CD8-positive, alpha-beta memory T cell (primary cell): ENCODE measurements at regions not wholly inside any gene's neighbourhood (a gene's known extent, or its start where the extent isn't known, plus 50 kb on each side); places are given as distances from the start of the nearest gene placed in this dataset.
"Not testable (repeated sequence)": the region's sequence is repeated elsewhere in the genome, so short reads cannot be mapped to it uniquely, and the experiment has no call there.

ENCODE experiments used
- CTCF ChIA-PET: fragments of 350-600 bp; sonication (Branson Sonifier 250); formaldehyde crosslinking; loops from one replicate; lab custom pipeline; 2021; ENCODE audit warnings: antibody characterized with exemption; lab: Charles Lee
- POLR2A ChIA-PET: fragments of 350-600 bp; sonication (Branson Sonifier 250); formaldehyde crosslinking; loops from one replicate; lab custom pipeline; 2021; ENCODE audit warnings: antibody characterized with exemption; lab: Charles Lee
- DNase-seq, 5 donors: peaks; one replicate each; pipeline versions ENCODE4 v3.0.0 to v3.0.0-alpha.2; 2020 to 2022; ENCODE audit warnings: mixed read lengths in 1 of 5
- H3K27ac ChIP-seq: one replicate; pipeline ENCODE4 v1.7.0; 2013; ENCODE audit warnings: low read depth, mild to moderate bottlenecking, low read length, moderate library complexity
- H3K27me3 ChIP-seq: 2 replicates; pipeline ENCODE4 v1.7.0; 2013; ENCODE audit warnings: low read length, mild to moderate bottlenecking; ENCODE audit not compliant: insufficient read depth, poor library complexity, severe bottlenecking
- H3K36me3 ChIP-seq: 2 replicates; pipeline ENCODE4 v1.7.0; 2013; ENCODE audit warnings: mild to moderate bottlenecking, low read length, moderate library complexity; ENCODE audit not compliant: insufficient read depth
- H3K4me1 ChIP-seq: 2 replicates; pipeline ENCODE4 v1.7.0; 2013; ENCODE audit warnings: mild to moderate bottlenecking, low read length, moderate library complexity; ENCODE audit not compliant: insufficient read depth
- H3K4me3 ChIP-seq: 2 replicates; pipeline ENCODE4 v1.7.0; 2013; ENCODE audit warnings: mild to moderate bottlenecking, low read length
- H3K9me3 ChIP-seq: 2 replicates; pipeline ENCODE4 v1.7.0; 2013; ENCODE audit warnings: mild to moderate bottlenecking, low read length
- H3K27ac Mint-ChIP-seq, 8 donors: one replicate each; pipeline ENCODE4 v1.8.0; 2020 to 2021; ENCODE audit warnings: mixed read lengths in 8 of 8, mild to moderate bottlenecking in 6 of 8, inconsistent platforms in 3 of 8, moderate library complexity in 3 of 8
- H3K27me3 Mint-ChIP-seq, 2 donors: one replicate each; pipeline ENCODE4 v1.8.0; 2020 to 2021; ENCODE audit warnings: mixed read lengths in 2 of 2, mild to moderate bottlenecking in 1 of 2, moderate library complexity in 1 of 2
- H3K36me3 Mint-ChIP-seq, 3 donors: one replicate each; pipeline ENCODE4 v1.8.0; 2020 to 2021; ENCODE audit warnings: mixed read lengths in 3 of 3, inconsistent platforms in 1 of 3, mild to moderate bottlenecking in 1 of 3
- H3K4me1 Mint-ChIP-seq, 3 donors: one replicate each; pipeline ENCODE4 v1.8.0; 2020 to 2021; ENCODE audit warnings: mixed read lengths in 3 of 3, inconsistent platforms in 1 of 3, mild to moderate bottlenecking in 1 of 3
- H3K4me3 Mint-ChIP-seq, 7 donors: one replicate each; pipeline ENCODE4 v1.8.0; 2020 to 2021; ENCODE audit warnings: mixed read lengths in 7 of 7, mild to moderate bottlenecking in 6 of 7, moderate library complexity in 4 of 7, inconsistent platforms in 2 of 7
- H3K9me3 Mint-ChIP-seq, 5 donors: one replicate each; pipeline ENCODE4 v1.8.0; 2020 to 2022; ENCODE audit warnings: mixed read lengths in 5 of 5, mild to moderate bottlenecking in 3 of 5, moderate library complexity in 2 of 5, inconsistent platforms in 1 of 5

GRCh38 chr3:110436209-110436608 is 635.4 kb upstream of the NECTIN3 start:
- H3K4me3 ChIP-seq: no peak overlapping the region
- H3K27ac ChIP-seq: no peak overlapping the region
- H3K27me3 Mint-ChIP-seq: peaks cover 0 to 13% of the 10 kb centered on the region in 2 donors
- DNase-seq: no peak
- ChIA-PET POLR2A (no interaction called here), CTCF (no interaction called here)
- H3K4me1 Mint-ChIP-seq: no peaks in the 10 kb centered on the region
- H3K36me3 ChIP-seq: no peaks in the 10 kb centered on the region
- no peaks in the 10 kb centered on the region for H3K9me3 Mint-ChIP-seq
- no peaks in the 10 kb centered on the region for H3K36me3 Mint-ChIP-seq
- H3K4me1 ChIP-seq: no peaks in the 10 kb centered on the region
- H3K4me3 Mint-ChIP-seq: no peak overlapping the region
- H3K27me3 ChIP-seq: no peaks in the 10 kb centered on the region
- H3K9me3 ChIP-seq: no peaks in the 10 kb centered on the region
- H3K27ac Mint-ChIP-seq: no peak overlapping the region

DNA sequence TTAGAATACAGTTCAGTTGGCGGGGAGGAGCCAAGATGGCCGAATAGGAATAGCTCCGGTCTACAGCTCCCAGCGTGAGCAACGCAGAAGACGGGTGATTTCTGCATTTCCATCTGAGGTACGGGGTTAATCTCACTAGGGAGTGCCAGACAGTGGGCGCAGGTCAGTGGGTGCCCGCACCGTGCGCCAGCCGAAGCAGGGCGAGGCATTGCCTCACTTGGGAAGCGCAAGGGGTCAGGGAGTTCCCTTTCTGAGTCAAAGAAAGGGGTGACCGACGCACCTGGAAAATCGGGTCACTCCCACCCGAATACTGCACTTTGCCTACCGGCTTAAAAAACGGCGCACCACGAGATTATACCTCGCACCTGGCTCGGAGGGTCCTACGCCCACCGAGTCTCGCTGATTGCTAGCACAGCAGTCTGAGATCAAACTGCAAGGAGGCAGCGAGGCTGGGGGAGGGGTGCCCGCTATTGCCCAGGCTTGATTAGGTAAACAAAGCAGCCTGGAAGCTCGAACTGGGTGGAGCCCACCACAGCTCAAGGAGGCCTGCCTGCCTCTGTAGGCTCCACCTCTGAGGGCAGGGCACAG is 631.5 kb upstream of the NECTIN3 start:
- H3K27ac ChIP-seq, H3K4me3 Mint-ChIP-seq, CTCF ChIA-PET, H3K4me1 Mint-ChIP-seq, H3K9me3 ChIP-seq, H3K36me3 Mint-ChIP-seq, H3K36me3 ChIP-seq, POLR2A ChIA-PET, H3K27ac Mint-ChIP-seq, H3K9me3 Mint-ChIP-seq, H3K4me1 ChIP-seq, H3K4me3 ChIP-seq, DNase-seq, H3K27me3 ChIP-seq: not testable (repeated sequence)
- peaks cover 0 to 13% of the 10 kb centered on the region in 2 donors for H3K27me3 Mint-ChIP-seq

GRCh38 chr3:110454066-110454465 is 617.5 kb upstream of the NECTIN3 start:
- Histone ChIP-seq H3K36me3 (no peaks in the 10 kb centered on the region), H3K4me3 (no peak overlapping the region), H3K27ac (no peak overlapping the region), H3K9me3 (no peaks in the 10 kb centered on the region), H3K4me1 (no peaks in the 10 kb centered on the region), H3K27me3 (no peaks in the 10 kb centered on the region)
- ChIA-PET CTCF (no interaction called here), POLR2A (no interaction called here)
- peaks cover 0 to 4% (median 0%) of the 10 kb centered on the region in 3 donors for H3K36me3 Mint-ChIP-seq
- H3K4me1 Mint-ChIP-seq: no peaks in the 10 kb centered on the region
- H3K4me3 Mint-ChIP-seq: no peak overlapping the region
- no peak overlapping the region for H3K27ac Mint-ChIP-seq
- DNase-seq: no peak
- H3K27me3 Mint-ChIP-seq: no peaks in the 10 kb centered on the region
- H3K9me3 Mint-ChIP-seq: no peaks in the 10 kb centered on the region

DNA sequence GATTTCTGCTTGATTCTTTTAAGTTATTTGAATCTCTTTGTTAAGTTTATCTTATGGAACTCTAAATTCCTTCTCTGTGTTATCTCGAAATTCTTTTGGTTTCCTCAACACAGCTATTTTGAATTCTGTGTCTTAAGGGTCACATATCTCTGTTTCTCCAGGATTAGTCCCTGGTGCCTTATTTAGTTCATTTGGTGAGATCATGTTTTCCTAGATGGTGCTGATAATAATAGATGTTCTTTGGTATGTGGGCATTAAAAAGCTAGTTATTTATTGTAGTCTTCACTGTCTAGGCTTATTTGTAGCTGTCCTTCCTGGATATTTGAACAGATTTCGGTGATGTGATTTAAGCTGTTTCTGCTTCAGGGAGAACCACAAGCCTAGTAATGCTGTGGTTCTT is 615.6 kb upstream of the NECTIN3 start:
- H3K27ac Mint-ChIP-seq: no peak overlapping the region
- H3K4me1 ChIP-seq: no peaks in the 10 kb centered on the region
- H3K4me3 Mint-ChIP-seq: no peak overlapping the region
- H3K9me3 Mint-ChIP-seq: no peaks in the 10 kb centered on the region
- no peak overlapping the region for H3K4me3 ChIP-seq
- no peak for DNase-seq
- no peaks in the 10 kb centered on the region for H3K27me3 ChIP-seq
- no peak overlapping the region for H3K27ac ChIP-seq
- no peaks in the 10 kb centered on the region for H3K9me3 ChIP-seq
- H3K36me3 Mint-ChIP-seq: peaks cover 0 to 4% (median 0%) of the 10 kb centered on the region in 3 donors
- H3K36me3 ChIP-seq: no peaks in the 10 kb centered on the region
- H3K27me3 Mint-ChIP-seq: no peaks in the 10 kb centered on the region
- CTCF ChIA-PET: no interaction called here
- no peaks in the 10 kb centered on the region for H3K4me1 Mint-ChIP-seq
- POLR2A ChIA-PET: no interaction called here

- POLR2A ChIA-PET: no interaction called here
- Histone ChIP-seq H3K36me3 (no peaks in the 10 kb centered on the region), H3K4me1 (no peaks in the 10 kb centered on the region), H3K27me3 (no peaks in the 10 kb centered on the region), H3K9me3 (no peaks in the 10 kb centered on the region), H3K27ac (no peak overlapping the region), H3K4me3 (no peak overlapping the region)
- H3K4me1 Mint-ChIP-seq: no peaks in the 10 kb centered on the region
- CTCF ChIA-PET: no interaction called here
- DNase-seq: no peak
- H3K36me3 Mint-ChIP-seq: peaks cover 0 to 4% (median 0%) of the 10 kb centered on the region in 3 donors
- no peak overlapping the region for H3K27ac Mint-ChIP-seq
- H3K27me3 Mint-ChIP-seq: no peaks in the 10 kb centered on the region
- no peak overlapping the region for H3K4me3 Mint-ChIP-seq
- no peaks in the 10 kb centered on the region for H3K9me3 Mint-ChIP-seq
Measured at GRCh38 chr3:110456438-110457138, 615.0 kb upstream of the NECTIN3 start.

GRCh38 chr3:110457508-110457907 is 614.1 kb upstream of the NECTIN3 start:
- POLR2A ChIA-PET: no interaction called here

DNA sequence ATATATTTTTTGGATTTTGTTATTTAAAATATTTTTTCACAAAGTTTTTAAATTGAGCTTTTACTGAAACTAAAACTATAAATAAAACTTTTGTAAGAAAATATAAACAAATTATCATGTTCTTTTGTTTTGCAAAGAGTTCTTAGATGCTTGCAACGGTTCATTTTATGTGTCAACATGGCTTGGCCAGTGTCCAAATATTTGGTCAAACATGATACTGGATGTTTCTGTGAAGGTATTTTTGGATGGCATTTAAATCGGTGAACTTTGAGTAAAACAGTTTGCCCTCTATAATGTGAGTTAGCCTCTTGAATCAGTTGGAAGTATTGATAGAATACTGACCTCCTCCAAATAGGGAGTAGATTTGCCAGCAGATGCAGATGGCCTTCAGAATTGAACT is 612.6 kb upstream of the NECTIN3 start:
- no peaks in the 10 kb centered on the region for H3K4me1 ChIP-seq
- CTCF ChIA-PET: no interaction called here
- Mint-ChIP-seq H3K27ac (no peak overlapping the region), H3K27me3 (peaks cover 0 to 6% of the 10 kb centered on the region in 2 donors), H3K36me3 (peaks cover 0 to 4% (median 0%) of the 10 kb centered on the region in 3 donors), H3K4me1 (no peaks in the 10 kb centered on the region), H3K4me3 (no peak overlapping the region), H3K9me3 (no peaks in the 10 kb centered on the region)
- POLR2A ChIA-PET: no interaction called here
- H3K36me3 ChIP-seq: no peaks in the 10 kb centered on the region
- H3K27ac ChIP-seq: no peak overlapping the region
- no peaks in the 10 kb centered on the region for H3K27me3 ChIP-seq
- H3K4me3 ChIP-seq: no peak overlapping the region
- no peaks in the 10 kb centered on the region for H3K9me3 ChIP-seq
- DNase-seq: no peak

More at GRCh38 chr3:110457508-110457907, 614.1 kb upstream of the NECTIN3 start:
- H3K36me3 ChIP-seq: no peaks in the 10 kb centered on the region
- no peaks in the 10 kb centered on the region for H3K27me3 ChIP-seq
- H3K4me3 Mint-ChIP-seq: no peak overlapping the region
- H3K4me1 ChIP-seq: no peaks in the 10 kb centered on the region
- H3K36me3 Mint-ChIP-seq: peaks cover 0 to 4% (median 0%) of the 10 kb centered on the region in 3 donors
- H3K4me3 ChIP-seq: no peak overlapping the region
- no peaks in the 10 kb centered on the region for H3K4me1 Mint-ChIP-seq
- no peak overlapping the region for H3K27ac ChIP-seq
- H3K27ac Mint-ChIP-seq: peak overlapping the region in 1 of 8 donors; percentile 61
- no peak for DNase-seq
- H3K9me3 Mint-ChIP-seq: no peaks in the 10 kb centered on the region
- no peaks in the 10 kb centered on the region for H3K27me3 Mint-ChIP-seq
- CTCF ChIA-PET: no interaction called here
- H3K9me3 ChIP-seq: no peaks in the 10 kb centered on the region

DNA sequence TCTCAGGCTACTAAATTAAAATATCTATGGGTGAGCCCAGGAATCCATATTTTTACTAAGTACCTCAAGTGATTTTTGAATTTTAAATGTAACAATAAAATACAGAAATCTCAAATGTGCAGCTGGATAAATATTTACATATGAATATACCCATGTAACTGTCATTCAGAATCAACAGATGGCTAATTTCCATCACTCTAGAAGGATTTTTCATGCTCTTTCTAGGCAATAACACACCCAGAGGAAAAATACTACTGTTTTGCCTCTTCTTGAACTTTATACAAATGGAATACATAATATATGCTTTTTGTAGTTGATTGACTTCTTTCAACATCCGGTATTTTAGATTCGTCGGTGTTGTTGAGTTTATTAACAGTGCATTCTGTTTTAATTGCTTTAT is 601.3 kb upstream of the NECTIN3 start:
- Mint-ChIP-seq H3K27me3 (peaks cover 4 to 11% of the 10 kb centered on the region in 2 donors), H3K4me1 (no peaks in the 10 kb centered on the region), H3K27ac (no peak overlapping the region), H3K4me3 (no peak overlapping the region), H3K36me3 (no peaks in the 10 kb centered on the region), H3K9me3 (no peaks in the 10 kb centered on the region)
- no peak for DNase-seq
- Histone ChIP-seq H3K4me1 (no peaks in the 10 kb centered on the region), H3K4me3 (no peak overlapping the region), H3K27ac (no peak overlapping the region), H3K9me3 (no peaks in the 10 kb centered on the region), H3K27me3 (no peaks in the 10 kb centered on the region), H3K36me3 (no peaks in the 10 kb centered on the region)
- ChIA-PET CTCF (no interaction called here), POLR2A (no interaction called here)
